GM21717 (cell line): ENCODE measurements at regions not wholly inside any gene's neighbourhood (a gene's known extent, or its start where the extent isn't known, plus 50 kb on each side); places are given as distances from the start of the nearest gene placed in this dataset.

Source experiments
- ATAC-seq: cut with Tn5 transposase; IDR thresholded peaks from one replicate; pipeline ENCODE4 v1.9.1; 2021; ENCODE audit warnings: mild to moderate bottlenecking, moderate library complexity; ENCODE audit not compliant: unreplicated experiment

DNA sequence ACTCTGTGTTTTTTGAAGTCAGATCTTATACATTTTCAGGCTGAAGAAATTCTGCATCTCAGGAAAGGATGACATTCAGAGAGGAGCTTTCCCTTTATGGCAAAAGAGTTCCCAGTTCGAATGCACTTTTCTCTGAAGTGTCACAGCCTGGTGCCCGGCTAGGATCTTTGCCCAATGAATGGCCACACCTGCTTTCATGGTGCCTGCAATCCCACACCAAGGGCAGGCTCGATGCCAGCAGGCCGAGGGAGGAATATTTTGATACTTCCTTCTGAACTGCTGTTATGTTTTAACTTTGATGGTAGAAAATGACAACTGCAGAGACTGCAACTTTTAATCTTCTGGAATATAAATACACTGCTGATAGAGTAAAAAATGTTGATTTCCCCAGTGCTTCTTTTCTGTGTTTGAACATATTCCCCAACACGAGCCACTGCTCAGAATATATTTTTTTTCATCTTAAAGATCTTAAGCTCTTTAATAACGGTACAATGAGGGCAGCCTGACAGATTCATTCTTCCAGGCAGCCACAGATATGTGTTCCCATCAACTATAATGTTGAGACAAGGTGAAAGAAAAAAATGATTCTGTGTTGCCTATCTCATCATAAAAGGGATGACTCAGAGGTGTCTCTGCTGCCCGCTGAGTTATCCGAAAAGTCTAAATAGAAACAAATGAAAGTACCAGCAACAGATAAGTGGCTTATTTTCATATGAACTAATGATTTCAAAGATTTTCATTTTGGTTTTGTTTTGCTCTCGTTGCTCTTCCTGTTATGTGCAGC, 848.5 kb downstream of the DCDC2C start:
- ATAC-seq, result no peak

DNA sequence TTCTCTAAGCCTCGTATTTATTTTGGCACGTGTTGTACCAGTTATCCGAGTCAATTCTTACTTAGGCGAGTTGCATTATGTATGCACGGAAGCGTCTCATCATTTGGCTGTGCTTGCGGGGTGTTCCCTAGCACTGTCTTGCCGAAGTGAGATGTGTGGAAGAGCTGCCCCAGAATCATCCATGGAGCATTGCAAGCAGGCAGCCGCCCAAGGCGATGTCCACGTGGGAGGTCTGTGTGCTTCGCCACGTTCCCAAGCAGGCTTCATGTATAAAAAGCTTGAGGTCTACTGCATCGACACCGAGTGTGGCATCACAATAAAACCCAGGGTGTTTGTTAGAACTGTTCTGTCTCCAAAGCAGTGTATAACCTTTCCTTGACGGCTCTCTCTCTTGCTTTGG, 849.9 kb downstream of the DCDC2C start:
- ATAC-seq, result no peak

DNA sequence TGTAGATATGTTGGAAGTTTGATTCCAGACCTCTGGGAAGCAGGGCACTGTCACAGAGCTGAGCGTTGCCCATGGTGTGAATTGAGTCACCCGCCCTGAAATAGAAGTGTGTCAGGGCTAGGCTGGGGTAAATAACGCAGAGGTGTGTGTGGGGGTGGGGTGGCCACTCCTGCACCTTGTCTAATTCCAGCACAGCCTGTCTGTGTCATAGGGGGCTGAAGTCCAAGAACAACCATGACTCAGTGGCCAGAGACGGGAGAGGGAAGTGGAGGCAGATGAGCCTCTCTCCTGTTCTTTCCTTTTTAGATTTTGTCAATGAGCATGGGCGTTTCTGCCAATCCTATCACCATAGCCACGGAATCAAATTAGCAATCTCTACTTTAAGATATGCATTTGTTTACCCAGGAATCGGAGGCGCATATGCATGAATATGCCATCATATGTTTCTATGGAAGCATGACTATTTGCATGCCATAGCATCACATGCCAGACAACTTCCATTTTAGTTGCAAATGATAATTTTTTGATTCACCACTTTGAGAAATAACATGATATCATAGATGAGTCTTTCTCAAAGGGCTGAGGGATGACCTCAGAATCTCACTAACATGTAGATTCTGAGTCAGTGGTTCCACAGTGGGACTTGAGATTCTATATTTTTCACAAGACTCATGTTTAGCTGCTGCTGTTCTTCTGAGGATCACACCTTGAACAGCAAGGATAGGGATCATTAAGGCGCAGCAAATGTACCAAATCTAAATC, 852.9 kb downstream of the DCDC2C start:
- no peak for ATAC-seq

DNA sequence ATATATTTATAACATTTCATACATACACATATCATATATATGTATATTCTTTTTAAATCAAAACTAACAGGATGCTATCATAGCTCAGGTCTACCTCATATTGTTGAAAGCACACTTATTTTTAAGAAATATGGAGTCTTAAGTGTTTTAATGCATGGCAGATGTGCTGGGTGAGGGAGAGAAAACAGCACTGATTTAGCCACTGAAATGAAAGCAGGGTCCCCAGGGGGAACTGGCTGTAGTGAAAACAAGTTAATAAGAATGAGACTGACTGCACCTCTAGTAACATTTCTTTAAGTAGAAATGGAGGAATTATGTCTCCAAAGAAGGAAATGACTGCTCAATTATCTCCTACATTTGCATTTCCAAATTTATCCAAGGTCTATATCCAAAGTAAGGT, 857.8 kb downstream of the DCDC2C start:
- ATAC-seq, result no peak

DNA sequence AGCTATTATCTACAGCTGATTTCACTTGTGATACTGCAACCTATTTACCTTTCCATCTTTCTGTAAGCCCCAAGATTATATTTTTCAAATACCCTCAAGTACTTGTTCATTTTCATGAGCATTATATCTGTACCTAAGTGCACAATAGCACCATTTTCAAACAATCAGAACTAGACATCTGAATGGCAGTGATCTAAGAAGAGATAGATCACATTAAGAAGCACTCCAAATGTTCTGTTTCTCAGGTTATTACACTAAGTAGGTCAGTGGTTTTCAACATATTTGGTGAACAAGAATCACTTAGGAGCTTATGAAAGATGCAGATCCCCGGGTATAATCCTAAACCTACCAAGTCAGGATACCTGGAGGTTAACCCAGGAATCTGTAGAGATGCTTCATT, 872.7 kb downstream of the DCDC2C start:
- ATAC-seq, result no peak

DNA sequence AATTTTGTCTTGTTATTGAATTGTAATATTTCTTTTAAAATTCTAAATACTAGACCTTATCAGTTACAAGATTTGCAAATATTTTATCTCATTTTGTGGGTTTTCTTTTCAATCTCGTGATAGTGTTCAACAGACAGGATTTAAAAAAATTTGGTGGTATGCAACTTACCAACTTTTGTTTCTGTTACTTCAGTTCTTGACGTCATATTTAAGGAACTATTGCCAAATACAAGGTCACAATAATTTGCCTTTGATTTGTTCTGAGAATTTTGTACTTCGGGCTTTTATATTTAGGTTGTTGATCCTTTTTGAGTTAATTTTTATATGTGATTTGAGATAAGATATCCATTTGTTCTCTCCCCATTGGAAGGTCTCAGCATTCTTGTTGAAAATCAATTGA, 876.6 kb downstream of the DCDC2C start:
- ATAC-seq, result no peak

DNA sequence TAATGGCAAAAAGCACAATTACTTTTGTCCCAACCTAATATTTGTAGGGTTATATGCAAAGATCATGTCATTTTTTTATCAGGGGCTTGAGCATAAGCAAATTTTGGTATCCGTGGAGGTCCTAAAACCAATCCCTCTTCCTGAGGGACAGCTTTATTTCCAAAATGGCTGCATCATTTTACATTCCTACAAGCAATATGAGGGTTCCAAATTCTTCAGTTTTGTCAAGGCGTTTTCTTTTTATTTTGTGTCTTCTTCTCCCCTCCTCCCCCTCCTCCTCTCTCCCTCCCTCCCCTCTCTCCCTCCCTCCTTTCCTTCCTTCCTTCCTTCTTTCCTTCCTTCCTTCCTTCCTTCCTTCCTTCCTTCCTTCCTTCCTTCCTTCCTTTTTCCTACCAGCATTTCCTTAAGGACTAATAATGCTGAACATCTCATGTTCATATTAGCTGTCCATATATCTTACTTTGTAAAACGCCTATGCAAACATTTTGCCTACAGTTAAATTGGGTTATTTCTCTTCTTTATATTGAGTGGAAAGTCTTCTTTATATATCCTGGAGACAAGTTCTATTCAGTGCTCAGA, 881.8 kb downstream of the DCDC2C start:
- no peak for ATAC-seq

DNA sequence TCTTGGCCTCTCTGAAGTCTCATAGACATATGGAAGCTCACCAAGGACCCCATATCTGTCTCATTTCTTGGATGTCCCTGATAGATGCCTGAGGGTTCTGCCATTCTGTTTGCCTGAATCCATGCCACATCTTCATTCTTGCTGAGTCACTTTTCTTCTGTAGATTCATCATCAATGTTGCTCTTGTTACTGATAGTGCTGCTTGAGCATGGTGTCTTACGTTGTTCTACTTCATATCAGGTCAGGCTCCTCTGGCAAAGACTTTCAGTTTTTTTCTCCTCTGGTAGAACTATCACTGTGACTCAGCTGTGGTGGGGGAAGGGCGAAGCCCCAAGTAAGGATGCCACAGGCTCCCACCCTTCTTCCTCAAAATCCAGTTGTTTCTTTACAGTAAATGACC, 885.2 kb downstream of the DCDC2C start:
- ATAC-seq, result no peak

DNA sequence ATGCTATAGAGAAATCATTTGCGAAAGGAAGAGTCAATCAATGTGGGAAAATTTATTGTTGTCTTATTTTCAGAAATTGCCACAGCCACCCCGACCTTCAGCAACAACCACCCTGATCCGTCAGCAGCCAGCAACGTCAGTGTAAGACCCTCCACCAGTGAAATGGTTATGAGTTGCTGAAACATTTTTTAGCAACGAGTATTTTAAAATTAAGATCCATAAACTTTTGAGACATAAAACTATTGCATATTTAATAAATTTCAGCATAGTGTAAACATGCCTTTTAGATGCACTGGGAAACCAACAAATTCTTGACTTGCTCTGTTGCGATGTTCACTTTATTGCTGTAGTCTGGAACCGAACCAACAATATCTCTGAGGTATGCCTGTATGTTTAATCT, 887.9 kb downstream of the DCDC2C start:
- ATAC-seq, result no peak

DNA sequence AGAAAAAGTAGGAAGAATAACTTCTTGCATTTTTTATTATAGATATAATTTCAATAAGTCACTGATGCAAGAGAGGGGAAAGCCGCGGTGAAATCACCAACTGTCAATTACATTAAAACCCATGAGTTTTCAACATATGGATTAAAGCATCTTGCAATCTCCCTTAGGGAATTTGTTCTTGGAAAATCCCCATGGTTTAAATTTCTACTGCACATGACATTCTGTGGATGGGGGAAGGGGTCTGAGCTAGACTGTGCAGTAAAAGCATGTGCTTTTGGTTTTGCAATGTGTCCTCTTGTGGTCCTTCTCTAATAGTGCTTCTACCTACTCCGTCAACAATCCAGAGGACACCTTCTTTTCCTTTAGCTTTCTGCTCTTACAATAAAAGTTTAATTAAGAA, 894.0 kb downstream of the DCDC2C start:
- ATAC-seq, result no peak

DNA sequence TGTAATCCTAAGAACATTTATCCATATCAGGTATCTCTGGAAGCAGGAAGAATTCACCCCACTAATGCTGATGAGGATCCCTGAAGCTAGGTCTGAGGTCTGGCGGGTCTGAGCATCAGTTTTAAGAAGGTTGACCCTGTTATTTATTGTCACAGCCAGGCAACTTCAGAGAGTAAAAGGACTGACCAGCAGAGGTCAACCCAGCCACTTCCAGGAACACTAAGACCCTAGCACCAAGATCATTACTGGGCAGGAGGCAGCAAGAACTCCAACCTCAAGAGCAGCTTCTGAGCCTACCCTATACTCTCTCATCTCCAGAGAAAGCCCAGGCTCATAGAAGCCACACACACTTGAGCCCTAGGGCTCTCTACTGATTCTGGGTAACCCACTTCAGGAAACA, 901.4 kb downstream of the DCDC2C start:
- ATAC-seq, result no peak

DNA sequence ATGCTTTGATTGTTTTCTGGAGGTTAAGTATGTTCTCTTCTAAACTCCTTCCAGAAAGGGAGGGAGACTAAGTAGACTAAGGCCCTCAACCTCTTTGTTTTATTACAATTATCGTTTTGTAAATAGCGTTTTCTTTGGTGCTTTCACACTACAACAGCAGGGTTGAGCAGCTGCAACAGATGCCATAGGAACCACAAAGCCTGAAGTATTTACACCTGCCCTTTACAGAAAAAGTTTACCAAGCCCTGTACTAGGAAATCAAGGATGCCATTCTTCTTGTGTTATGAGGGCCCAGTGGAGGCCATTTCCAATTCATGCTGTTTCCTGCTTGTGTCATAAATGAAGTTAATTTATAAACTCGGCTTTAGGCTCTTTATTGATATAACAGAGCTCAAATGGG, 914.8 kb downstream of the DCDC2C start:
- ATAC-seq, result no peak

DNA sequence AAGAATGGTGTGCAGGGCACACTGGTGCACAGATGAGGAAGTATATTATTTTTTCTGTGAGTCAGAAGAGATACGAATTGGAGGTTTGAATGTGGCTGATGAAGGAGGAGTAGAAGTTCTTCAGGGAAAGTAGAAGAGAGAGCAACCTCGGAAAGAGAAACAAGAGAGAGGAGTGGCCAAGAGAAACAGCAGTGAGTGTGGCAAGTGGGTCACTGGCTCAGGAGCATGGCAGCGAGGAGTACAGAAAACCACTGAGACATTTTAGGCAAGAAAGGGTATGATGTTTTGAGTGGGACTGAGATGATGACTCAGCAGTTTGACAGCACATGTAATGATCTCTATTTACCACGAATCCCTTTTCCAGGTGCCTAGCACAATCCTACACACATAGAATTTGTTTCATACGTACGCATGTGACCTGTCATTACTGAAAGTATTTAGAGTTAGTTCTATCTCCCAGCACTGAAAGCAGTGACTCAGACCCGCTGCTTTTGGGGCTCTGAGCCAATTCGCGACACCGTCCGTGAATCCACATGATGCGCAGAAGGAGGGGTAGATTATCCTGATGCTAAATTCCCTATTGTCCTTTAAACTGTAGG, 915.4 kb downstream of the DCDC2C start:
- no peak for ATAC-seq

DNA sequence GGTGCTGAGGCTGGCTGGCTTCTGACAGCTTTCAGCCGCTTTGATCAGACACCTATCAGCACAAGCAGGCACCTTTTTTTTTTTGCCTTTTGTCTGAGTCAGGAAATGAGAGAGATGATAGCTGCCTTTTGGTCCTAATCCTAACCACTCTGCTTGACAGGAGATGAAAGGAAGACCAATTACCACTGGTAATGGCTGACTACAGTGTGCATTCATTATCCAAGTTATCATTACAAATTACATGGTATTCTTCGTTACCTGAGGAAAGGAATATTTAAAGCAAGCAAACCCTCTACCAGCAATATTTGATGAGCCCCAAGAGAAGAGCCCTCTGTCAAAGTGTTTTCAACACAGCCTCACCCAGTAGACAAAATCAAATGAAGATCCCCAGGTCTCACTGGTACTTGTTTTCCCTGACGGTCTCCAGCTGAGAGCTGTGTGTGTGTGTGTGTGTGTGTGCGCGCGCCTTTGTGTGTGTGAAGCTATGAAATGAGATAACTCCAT, 925.7 kb downstream of the DCDC2C start:
- ATAC-seq, result no peak

DNA sequence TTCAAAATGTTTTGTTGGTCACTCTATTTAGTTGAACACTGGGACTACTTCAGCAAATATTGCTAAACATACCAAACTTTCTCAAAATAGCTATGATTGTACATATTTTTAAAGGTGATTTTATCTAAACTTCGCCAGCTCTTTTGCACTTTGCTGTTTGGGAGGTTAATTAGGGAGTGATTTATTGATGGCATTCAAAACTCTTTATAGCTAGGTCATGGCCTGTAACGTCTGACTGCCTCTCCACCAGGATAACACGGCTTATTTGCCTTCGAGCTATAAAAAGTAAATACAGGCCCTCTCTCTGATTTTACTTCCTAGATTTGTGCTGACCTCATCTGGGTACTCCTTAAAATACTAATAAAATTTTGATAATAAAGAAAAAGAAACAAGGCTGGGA, 931.9 kb downstream of the DCDC2C start:
- no peak for ATAC-seq

DNA sequence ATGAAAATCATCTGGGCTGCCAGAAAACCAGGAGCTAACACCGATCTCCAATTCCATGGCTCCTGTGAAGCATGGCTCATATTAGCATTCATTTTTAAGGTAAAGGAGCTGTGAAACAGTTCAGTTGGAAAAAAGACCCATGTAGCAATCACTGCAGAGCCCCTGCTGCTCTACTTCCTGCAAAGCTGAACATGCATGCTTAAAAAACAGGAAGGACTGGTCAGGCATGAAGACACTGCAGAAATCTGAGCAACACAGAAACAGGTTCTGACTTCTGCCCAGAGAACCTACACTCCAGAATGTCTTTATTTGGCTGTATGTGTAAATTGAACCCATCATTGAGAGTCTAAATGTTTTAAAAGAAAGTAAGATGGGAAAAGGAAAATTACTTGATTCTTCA, 950.6 kb downstream of the DCDC2C start:
- no peak for ATAC-seq

DNA sequence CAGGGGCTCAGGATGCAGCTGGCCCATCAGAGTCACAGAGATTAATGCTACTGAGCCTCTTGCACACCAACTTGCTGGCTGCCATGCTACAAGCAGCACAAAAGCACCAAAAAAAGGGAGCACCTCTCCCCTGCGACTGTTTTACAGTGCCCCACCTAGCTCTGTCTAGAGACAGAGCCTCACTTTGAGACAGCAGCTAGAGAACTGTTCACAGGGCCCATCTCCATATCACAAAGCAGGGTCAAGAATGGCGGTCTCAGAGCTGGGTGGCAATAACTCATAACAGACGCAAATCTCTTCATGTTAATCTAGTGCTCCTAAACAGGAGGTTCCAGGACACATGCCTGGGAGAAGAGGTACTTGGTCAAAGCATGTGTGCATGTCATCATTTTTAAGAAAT, 953.0 kb downstream of the DCDC2C start:
- no peak for ATAC-seq

DNA sequence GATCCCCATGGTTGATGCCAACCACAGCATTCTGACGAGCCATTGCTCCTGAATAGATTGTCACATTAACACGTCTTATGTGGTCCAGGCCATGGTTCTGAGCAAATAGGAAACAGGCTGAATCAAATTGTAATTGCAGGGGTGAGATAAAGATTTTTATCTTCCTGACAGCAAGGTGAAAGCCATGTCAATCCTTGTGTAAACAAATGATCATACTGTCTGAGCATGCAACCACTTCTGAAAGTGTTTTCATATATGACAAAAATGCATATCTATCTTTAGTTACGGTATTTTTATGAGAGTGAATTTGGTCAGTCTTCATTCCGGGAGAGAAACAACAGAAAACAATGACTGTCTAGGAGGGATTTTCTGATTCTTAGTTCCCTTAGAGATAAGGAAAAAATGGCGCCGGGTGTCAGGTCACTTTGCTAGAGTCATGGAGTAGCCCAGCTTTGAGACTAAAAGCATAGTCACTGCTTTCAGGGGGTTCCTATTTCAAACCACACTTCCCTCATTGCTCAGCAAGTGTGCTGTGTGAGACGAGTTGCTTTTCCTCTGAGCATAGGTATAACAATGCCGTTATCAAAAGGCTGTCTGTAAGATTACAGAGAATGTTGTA, 958.9 kb downstream of the DCDC2C start:
- ATAC-seq, result no peak

DNA sequence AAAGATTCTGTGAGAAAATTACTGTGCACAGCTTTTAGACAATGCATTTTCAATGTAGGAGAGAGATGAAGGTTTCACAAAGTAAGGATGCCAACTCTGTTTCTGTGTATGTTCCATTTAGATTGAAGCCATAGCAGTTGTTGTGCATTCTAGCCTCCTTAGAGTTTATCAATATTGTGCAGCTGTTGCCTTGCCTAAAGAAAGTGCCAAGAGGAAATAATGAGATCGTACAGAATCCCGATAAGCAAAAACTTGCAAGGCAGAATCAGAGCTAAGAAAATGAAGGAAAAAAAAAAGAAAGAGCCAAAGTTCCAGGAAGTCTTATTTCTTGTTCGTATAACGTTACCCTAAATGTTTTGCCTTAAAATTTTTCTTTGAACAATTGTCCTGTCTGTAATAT, 965.0 kb downstream of the DCDC2C start:
- ATAC-seq, result no peak

DNA sequence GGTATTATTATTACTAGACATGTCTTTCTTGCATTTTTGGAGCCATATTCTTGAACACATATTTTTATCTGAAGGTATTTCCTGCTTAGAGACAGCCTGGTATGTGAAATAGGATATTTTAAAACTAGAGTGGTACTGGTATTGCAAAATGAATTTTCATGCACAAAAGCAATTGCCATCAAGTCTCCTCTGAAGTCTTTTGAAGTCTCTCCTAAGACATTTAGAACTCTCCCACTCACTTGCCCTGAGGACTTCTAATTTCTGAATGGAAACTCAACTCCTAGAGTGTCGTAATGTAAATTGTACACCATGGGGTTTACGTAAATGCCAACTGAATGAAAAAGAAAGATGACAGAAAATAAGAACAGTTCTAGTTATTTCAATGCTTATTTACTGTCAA, 967.0 kb downstream of the DCDC2C start:
- ATAC-seq, result no peak

DNA sequence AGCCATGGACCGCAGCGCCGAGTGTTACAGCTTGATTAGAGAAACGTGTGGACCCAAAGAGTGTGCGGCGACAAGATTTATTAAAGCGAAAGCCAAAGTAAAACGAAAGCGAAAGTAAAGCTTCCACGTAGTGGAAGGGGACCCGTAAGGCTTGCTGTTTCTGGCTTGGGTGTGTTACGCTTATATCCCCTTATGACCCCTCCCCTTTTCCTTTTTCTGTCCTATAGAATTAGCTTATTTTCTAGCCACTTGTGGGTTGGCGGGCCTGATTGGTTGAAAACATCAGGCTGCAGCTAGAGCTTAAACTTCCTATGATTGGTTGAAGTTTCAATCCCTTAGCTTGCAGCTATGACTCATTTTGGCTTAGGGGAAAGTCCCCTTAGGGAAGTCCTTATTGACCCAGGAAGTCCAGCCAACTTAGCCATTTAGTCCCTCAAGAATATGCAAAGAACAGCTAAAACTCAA, 969.7 kb downstream of the DCDC2C start:
- ATAC-seq, result no peak
